Transverse colon (tissue), 4 donors: ENCODE measurements at regions not wholly inside any gene's neighbourhood (a gene's known extent, or its start where the extent isn't known, plus 50 kb on each side); places are given as distances from the start of the nearest gene placed in this dataset.
"Not testable (repeated sequence)": the region's sequence is repeated elsewhere in the genome, so short reads cannot be mapped to it uniquely, and the experiment has no call there.

Experiments
- CTCF ChIP-seq, 5 experiments: fragments of 200-600 bp in 3 of 5; fragments of 450-650 bp in 2 of 5; sonication (generic) in 3 of 5; IDR thresholded peaks; 1 replicate in 2 of 5; 2 replicates in 3 of 5; pipeline ENCODE4 v1.5.1; 2016 to 2017; ENCODE audit warnings: antibody characterized with exemption in 5 of 5, inconsistent platforms in 3 of 5, mild to moderate bottlenecking in 2 of 5, moderate library complexity in 1 of 5
- POLR2AphosphoS5 ChIP-seq, 3 donors: sonication (generic); formaldehyde crosslinking; IDR thresholded peaks; one replicate each; pipeline ENCODE4 v1.6.1; 2016; ENCODE audit warnings: antibody characterized with exemption in 3 of 3

- not testable (repeated sequence) for TF ChIP-seq CTCF, POLR2AphosphoS5 (IDR thresholded peaks at IDR 0.05)
Observed at GRCh38 chr6:82475106-82475505, 111.5 kb downstream of the TPBG start.
